Panc1 (cell line): ENCODE measurements at regions not wholly inside any gene's neighbourhood (a gene's known extent, or its start where the extent isn't known, plus 50 kb on each side); places are given as distances from the start of the nearest gene placed in this dataset.

ENCODE experiments used
- ATAC-seq: fragments of 200-7000 bp; cut with Tn5 transposase; 2 replicates; pipeline ENCODE4 v1.9.1; 2020; ENCODE audit warnings: mild to moderate bottlenecking, moderate library complexity
- BruUV-seq: library from RNA; stranded (reverse); fragments of 400-500 nt; replicated peaks from 2 replicates; lab custom pipeline; 2021; lab: Mats Ljungman, UMichigan
- CTCF ChIA-PET: fragments of 300-600 bp; sonication (Branson Sonifier 250); formaldehyde crosslinking; loops from one replicate; lab custom pipeline; 2022; ENCODE audit warnings: antibody characterized with exemption; lab: Charles Lee
- POLR2A ChIA-PET: fragments of 300-600 bp; sonication (Branson Sonifier 250); formaldehyde crosslinking; loops from one replicate; lab custom pipeline; 2022; ENCODE audit warnings: antibody characterized with exemption; lab: Charles Lee
- DNase-seq: peaks from one replicate; pipeline ENCODE4 v3.0.0-alpha.2; 2010; ENCODE audit warnings: low read depth, low spot score
- H3K27ac ChIP-seq: 2 replicates; pipeline ENCODE4 v1.5.1; 2011; ENCODE audit warnings: mild to moderate bottlenecking, low read length, inconsistent platforms
- H3K27me3 ChIP-seq: fragments of 200-500 bp; sonication (Bioruptor generic); 2 replicates; pipeline ENCODE4 v1.6.0; 2014; ENCODE audit warnings: low read length, inconsistent platforms; ENCODE audit not compliant: control insufficient read depth, insufficient read depth
- H3K36me3 ChIP-seq: fragments of 200-500 bp; sonication (Bioruptor generic); 2 replicates; pipeline ENCODE4 v1.5.1; 2014; ENCODE audit warnings: inconsistent platforms, mild to moderate bottlenecking, low read length, moderate library complexity; ENCODE audit not compliant: control insufficient read depth, insufficient read depth
- H3K4me1 ChIP-seq: 2 replicates; pipeline ENCODE4 v1.5.1; 2011; ENCODE audit warnings: inconsistent platforms, mild to moderate bottlenecking, low read length, moderate library complexity; ENCODE audit not compliant: control insufficient read depth, insufficient read depth
- H3K4me3 ChIP-seq, 2 experiments: 2 replicates each; pipeline ENCODE4 v1.5.1; 2011 to 2012; ENCODE audit warnings: low read depth in 2 of 2, low read length in 2 of 2, mild to moderate bottlenecking in 2 of 2, inconsistent platforms in 1 of 2, moderate library complexity in 1 of 2
- H3K9me3 ChIP-seq: fragments of 200-500 bp; sonication (Bioruptor generic); 2 replicates; pipeline ENCODE4 v1.5.1; 2014; ENCODE audit warnings: low read depth, mild to moderate bottlenecking, inconsistent platforms, low read length, moderate library complexity; ENCODE audit not compliant: control insufficient read depth, insufficient read depth
- CTCF ChIP-seq: fragments of 450-650 bp; IDR thresholded peaks from 2 replicates; pipeline ENCODE4 v1.5.1; 2017; ENCODE audit warnings: mild to moderate bottlenecking
- POLR2AphosphoS5 ChIP-seq: IDR thresholded peaks from 2 replicates; pipeline ENCODE4 v1.6.1; 2012; ENCODE audit warnings: mild to moderate bottlenecking, low read depth, low read length, moderate library complexity
- REST ChIP-seq, 2 experiments: IDR thresholded peaks; 2 replicates each; pipeline ENCODE4 v1.6.1; 2011 to 2012; ENCODE audit warnings: low read depth in 2 of 2, control low read depth in 1 of 2, low read length in 1 of 2, mild to moderate bottlenecking in 1 of 2, moderate library complexity in 1 of 2; ENCODE audit not compliant: insufficient read depth in 1 of 2
- SIN3A ChIP-seq: IDR thresholded peaks from 2 replicates; pipeline ENCODE4 v1.6.1; 2012; ENCODE audit warnings: low read depth, mild to moderate bottlenecking, low read length, moderate library complexity, borderline replicate concordance; ENCODE audit not compliant: insufficient read depth
- TCF7L2 ChIP-seq: IDR thresholded peaks from 2 replicates; pipeline ENCODE4 v1.6.1; 2011; ENCODE audit warnings: mild to moderate bottlenecking, low read depth, low read length, inconsistent platforms
- in situ Hi-C: cut with HindIII; loops from 2 replicates; pipeline ENCODE4 v1.10.0; 2016; ENCODE audit warnings: low sequenced_read_pairs, low pct_unique_long_range_greater_than_20kb
- intact Hi-C: fragments of 100-400 bp; cut with micrococcal nuclease; formaldehyde crosslinking; loops from one replicate; pipeline ENCODE4 v1.10.0; 2022; ENCODE audit not compliant: unreplicated experiment

- no peak for DNase-seq
- CTCF ChIA-PET = no interaction called here
- BruUV-seq = no TSS peak
- ATAC-seq = no peak
- H3K9me3 ChIP-seq = no peaks in the 10 kb centered on the region; the same call in 1 of the 2 replicates
- in situ Hi-C loops = no loop called here
- no peaks in the 10 kb centered on the region for H3K36me3 ChIP-seq
- H3K4me3 ChIP-seq = no peak overlapping the region
- H3K4me1 ChIP-seq = no peaks in the 10 kb centered on the region
- intact Hi-C loops = no loop called here
- H3K27ac ChIP-seq = no peak overlapping the region
- TF ChIP-seq TCF7L2 (no peak), CTCF (no peak)
- POLR2A ChIA-PET = no interaction called here
- H3K27me3 ChIP-seq = no peaks in the 10 kb centered on the region
Observed at GRCh38 chr5:33194914-33195313, 245.9 kb upstream of the TARS1 start.

GRCh38 chr5:33195431-33196165, 245.2 kb upstream of the TARS1 start:
- ATAC-seq (no peak), DNase-seq (no peak)
- H3K9me3 ChIP-seq = no peaks in the 10 kb centered on the region; the same call in 1 of the 2 replicates
- in situ Hi-C loops = no loop called here
- intact Hi-C loops = no loop called here
- no peaks in the 10 kb centered on the region for H3K4me1 ChIP-seq
- POLR2A ChIA-PET = no interaction called here
- CTCF ChIA-PET = no interaction called here
- no TSS peak for BruUV-seq
- no peak for TF ChIP-seq REST (IDR thresholded peaks at IDR 0.05; ENCODE audit: insufficient read depth in 1 of 2, low read depth in 2 of 2, low read length in 1 of 2)
- no peak for TF ChIP-seq CTCF
- TF ChIP-seq SIN3A = no peak
- TF ChIP-seq TCF7L2 = no peak
- no peak for TF ChIP-seq POLR2AphosphoS5
- no peak overlapping the region for H3K4me3 ChIP-seq
- no peak overlapping the region for H3K27ac ChIP-seq
- H3K36me3 ChIP-seq = no peaks in the 10 kb centered on the region
- H3K27me3 ChIP-seq = no peaks in the 10 kb centered on the region
